ENCODE measurements at regions not wholly inside any gene's neighbourhood (a gene's known extent, or its start where the extent isn't known, plus 50 kb on each side); places are given as distances from the start of the nearest gene placed in this dataset.

DNA sequence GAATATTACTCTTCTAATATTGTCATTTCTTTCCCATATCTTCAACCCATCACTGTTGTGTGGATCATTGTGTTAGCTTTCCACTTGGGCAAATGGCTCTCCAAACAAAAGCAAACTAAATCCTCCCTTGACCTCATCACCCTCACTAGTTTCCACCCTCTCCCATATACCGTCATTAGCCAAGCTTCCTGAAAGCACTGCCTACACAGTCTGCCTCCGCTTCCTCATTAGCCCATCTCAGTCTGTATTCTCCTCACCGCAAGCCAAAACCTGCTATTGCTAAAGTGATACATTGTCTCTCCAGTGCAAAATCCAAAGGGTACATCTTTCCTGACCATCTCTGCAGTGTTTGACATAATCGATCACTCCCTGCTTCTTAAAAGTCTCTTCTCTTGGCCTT lies 212.6 kb downstream of the CLIC5 start:
- Histone ChIP-seq H3K9me3 (ENCODE audit: low read depth) (no peaks in the 10 kb centered on the region), H3K4me1 (ENCODE audit: low read depth) (peaks cover 4% of the 10 kb centered on the region), H3K36me3 (no peaks in the 10 kb centered on the region), H3K27ac (no peak overlapping the region), H3K4me3 (no peak overlapping the region), H3K27me3 (no peaks in the 10 kb centered on the region)
- no peak for DNase-seq (ENCODE audit: low read depth in 1 of 2, low spot score in 1 of 2)
- TF ChIP-seq, protein P1, sequence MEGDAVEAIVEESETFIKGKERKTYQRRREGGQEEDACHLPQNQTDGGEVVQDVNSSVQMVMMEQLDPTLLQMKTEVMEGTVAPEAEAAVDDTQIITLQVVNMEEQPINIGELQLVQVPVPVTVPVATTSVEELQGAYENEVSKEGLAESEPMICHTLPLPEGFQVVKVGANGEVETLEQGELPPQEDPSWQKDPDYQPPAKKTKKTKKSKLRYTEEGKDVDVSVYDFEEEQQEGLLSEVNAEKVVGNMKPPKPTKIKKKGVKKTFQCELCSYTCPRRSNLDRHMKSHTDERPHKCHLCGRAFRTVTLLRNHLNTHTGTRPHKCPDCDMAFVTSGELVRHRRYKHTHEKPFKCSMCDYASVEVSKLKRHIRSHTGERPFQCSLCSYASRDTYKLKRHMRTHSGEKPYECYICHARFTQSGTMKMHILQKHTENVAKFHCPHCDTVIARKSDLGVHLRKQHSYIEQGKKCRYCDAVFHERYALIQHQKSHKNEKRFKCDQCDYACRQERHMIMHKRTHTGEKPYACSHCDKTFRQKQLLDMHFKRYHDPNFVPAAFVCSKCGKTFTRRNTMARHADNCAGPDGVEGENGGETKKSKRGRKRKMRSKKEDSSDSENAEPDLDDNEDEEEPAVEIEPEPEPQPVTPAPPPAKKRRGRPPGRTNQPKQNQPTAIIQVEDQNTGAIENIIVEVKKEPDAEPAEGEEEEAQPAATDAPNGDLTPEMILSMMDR (IDR thresholded peaks at IDR 0.05; ENCODE audit: low read depth, low read length), result no peak

DNA sequence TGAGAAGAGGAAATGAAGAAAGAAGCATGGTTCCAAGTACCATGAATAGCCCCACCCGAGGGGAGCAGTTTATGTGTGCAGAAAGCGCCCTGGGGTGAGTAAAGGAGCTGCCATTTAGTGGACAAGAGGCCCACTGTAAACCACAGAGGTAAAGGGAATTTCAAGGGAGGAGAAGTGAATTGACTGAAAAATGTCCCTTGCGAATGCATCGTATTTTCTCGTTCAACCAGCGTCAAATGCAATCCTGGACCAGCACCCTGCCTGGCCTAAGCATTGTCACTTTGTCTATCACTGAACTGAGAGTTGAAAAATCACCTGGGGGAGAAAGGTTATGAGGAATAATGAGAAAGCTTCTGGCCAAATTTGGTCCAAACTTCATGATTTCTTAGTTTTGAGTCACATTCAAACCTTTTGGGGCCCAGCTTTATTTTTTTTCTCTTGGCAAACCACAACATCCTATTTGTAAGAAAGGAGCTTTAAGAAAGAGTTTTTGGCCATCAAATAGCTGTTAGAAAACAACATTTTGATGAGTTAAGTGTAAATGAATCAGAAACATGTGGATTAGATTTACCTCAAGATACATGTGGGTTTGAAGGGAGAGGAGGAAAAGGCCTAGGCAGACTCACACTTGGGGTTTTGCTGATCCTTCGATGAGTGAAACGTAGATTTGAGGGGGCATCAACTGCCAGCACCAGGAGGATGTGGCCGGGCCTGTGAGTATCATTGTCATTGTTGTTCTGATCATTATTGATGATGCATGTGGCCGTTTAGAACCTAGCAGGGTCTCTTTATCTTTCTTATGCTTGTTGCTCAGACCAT lies 214.0 kb downstream of the CLIC5 start:
- H3K27me3 ChIP-seq, result no peaks in the 10 kb centered on the region
- no peaks in the 10 kb centered on the region for H3K9me3 ChIP-seq (ENCODE audit: low read depth)
- no peak overlapping the region for H3K27ac ChIP-seq
- no peaks in the 10 kb centered on the region for H3K36me3 ChIP-seq
- no peak overlapping the region for H3K4me3 ChIP-seq
- H3K4me1 ChIP-seq (ENCODE audit: low read depth), result no peaks in the 10 kb centered on the region
- TF ChIP-seq, protein P1 (IDR thresholded peaks at IDR 0.05; ENCODE audit: low read depth, low read length), result no peak
- DNase-seq (ENCODE audit: low read depth in 1 of 2, low spot score in 1 of 2), result no peak

DNA sequence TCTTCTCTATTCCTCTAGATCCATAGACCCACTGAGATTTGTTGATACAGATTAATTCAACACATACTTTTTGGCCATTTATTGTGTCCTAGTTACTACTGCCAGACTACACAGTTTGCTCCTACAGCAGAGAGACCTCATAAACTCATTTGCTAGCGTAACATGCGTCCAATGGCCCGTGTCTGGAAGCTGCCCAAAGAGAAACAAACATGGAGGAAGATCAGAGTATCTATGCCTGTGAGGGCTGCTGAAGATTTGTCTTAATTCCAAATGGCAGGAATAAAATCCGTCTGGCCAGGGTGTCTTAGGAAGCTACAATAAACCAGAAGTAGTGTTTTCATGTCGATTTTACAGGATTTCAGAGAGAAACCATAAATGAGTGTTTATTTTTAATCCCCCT lies 214.7 kb downstream of the CLIC5 start:
- TF ChIP-seq, protein P1 (IDR thresholded peaks at IDR 0.05; ENCODE audit: low read depth, low read length), result no peak

DNA sequence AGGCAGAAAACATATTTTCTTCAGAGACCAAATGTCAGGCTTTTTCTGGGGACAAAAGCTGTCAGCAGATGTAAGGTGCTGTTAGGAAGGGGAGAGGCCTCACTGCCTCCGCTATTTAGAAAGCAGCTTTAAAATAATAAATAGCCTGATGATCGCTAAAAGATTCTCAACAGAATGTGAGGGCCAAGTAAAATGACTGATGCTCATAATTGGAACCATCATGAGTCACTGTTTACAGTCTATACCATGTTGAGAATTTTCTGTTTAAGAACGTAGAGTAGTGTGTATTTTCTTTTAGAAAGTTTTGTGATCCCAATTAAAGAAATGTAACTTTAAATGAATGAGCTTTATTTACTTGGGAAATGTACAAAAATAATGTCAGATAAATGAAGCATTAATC lies 220.0 kb downstream of the CLIC5 start:
- no peaks in the 10 kb centered on the region for H3K9me3 ChIP-seq (ENCODE audit: low read depth)
- H3K27ac ChIP-seq, result no peak overlapping the region
- no peak for DNase-seq (ENCODE audit: low read depth in 1 of 2, low spot score in 1 of 2)
- no peaks in the 10 kb centered on the region for H3K36me3 ChIP-seq
- TF ChIP-seq, protein P1 (IDR thresholded peaks at IDR 0.05; ENCODE audit: low read depth, low read length), result no peak
- H3K4me1 ChIP-seq (ENCODE audit: low read depth), result peaks cover 5% of the 10 kb centered on the region
- no peaks in the 10 kb centered on the region for H3K27me3 ChIP-seq
- H3K4me3 ChIP-seq, result no peak overlapping the region

More for the DNA sequence above, 214.7 kb downstream of the CLIC5 start:
- DNase-seq (ENCODE audit: low read depth in 1 of 2, low spot score in 1 of 2), result no peak
- Histone ChIP-seq H3K4me1 (ENCODE audit: low read depth) (peaks cover under 1% of the 10 kb centered on the region), H3K27ac (no peak overlapping the region), H3K36me3 (no peaks in the 10 kb centered on the region), H3K9me3 (ENCODE audit: low read depth) (no peaks in the 10 kb centered on the region), H3K27me3 (no peaks in the 10 kb centered on the region), H3K4me3 (no peak overlapping the region)

DNA sequence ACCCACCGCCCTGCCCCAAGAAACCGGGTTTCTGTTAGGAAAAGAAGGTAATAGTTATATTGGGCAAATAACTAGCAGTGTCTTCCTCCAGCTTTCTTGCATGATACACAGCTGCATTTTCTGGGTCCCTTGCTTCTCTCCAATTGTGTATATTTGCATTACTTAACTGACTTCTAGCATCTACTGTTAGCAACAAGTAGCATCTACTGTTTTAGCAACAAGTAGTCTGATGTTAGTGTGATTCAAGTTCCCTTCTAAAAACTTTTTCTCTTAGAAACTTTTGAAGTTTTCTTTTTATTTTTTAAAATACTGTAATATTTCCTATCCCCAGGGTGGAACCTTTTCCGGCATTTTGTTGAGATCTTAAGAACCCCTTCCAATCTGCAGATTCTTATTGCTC lies 221.2 kb downstream of the CLIC5 start:
- Histone ChIP-seq H3K27ac (no peak overlapping the region), H3K9me3 (ENCODE audit: low read depth) (no peaks in the 10 kb centered on the region), H3K27me3 (no peaks in the 10 kb centered on the region), H3K4me1 (ENCODE audit: low read depth) (peaks cover 5% of the 10 kb centered on the region), H3K36me3 (no peaks in the 10 kb centered on the region), H3K4me3 (no peak overlapping the region)
- no peak for DNase-seq (ENCODE audit: low read depth in 1 of 2, low spot score in 1 of 2)
- TF ChIP-seq, protein P1 (IDR thresholded peaks at IDR 0.05; ENCODE audit: low read depth, low read length), result no peak

Data from cardiac muscle cell (in vitro differentiated cells and primary cell).